ENCODE measurements at regions not wholly inside any gene's neighbourhood (a gene's known extent, or its start where the extent isn't known, plus 50 kb on each side); places are given as distances from the start of the nearest gene placed in this dataset.
A peak's percentile ranks its signal among the peaks of the same experiment; 100 is the strongest.
"Not testable (repeated sequence)": the region's sequence is repeated elsewhere in the genome, so short reads cannot be mapped to it uniquely, and the experiment has no call there.

- DNase-seq (no peak), ATAC-seq (no peak)
- TF ChIP-seq, protein P1, sequence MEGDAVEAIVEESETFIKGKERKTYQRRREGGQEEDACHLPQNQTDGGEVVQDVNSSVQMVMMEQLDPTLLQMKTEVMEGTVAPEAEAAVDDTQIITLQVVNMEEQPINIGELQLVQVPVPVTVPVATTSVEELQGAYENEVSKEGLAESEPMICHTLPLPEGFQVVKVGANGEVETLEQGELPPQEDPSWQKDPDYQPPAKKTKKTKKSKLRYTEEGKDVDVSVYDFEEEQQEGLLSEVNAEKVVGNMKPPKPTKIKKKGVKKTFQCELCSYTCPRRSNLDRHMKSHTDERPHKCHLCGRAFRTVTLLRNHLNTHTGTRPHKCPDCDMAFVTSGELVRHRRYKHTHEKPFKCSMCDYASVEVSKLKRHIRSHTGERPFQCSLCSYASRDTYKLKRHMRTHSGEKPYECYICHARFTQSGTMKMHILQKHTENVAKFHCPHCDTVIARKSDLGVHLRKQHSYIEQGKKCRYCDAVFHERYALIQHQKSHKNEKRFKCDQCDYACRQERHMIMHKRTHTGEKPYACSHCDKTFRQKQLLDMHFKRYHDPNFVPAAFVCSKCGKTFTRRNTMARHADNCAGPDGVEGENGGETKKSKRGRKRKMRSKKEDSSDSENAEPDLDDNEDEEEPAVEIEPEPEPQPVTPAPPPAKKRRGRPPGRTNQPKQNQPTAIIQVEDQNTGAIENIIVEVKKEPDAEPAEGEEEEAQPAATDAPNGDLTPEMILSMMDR (IDR thresholded peaks at IDR 0.05) = no peak
- intact Hi-C loops (cut with DNase I) = no loop called here
- Histone ChIP-seq H3K9me3 (peaks cover 0 to 3% of the 10 kb centered on the region in 2 donors), H3K27me3 (no peaks in the 10 kb centered on the region), H3K36me3 (no peaks in the 10 kb centered on the region), H3K27ac (no peak overlapping the region), H3K4me1 (no peaks in the 10 kb centered on the region), H3K4me3 (no peak overlapping the region)
Measured at GRCh38 chr2:163045830-163046229, 207.3 kb upstream of the KCNH7 start.

DNA sequence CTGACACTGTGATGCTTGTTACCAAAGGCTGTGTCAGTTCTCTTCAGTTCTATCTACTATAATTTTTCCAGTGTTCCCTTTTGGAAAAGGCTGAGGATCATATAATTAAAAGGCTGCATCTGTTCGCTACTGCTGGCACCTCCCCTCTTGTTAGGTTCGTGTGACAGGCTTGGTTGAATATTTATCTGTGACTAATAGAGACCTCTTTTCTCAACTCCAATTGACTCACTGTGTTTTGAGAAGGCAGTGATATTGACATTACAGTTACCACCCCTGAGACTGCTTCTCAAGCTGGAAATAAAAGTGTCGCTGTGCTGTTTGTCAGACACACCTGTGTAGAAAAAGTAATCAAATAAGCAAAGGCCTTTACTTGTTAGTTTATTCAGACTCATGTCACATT, 205.5 kb upstream of the KCNH7 start:
- TF ChIP-seq, protein P1 (IDR thresholded peaks at IDR 0.05) = no peak
- DNase-seq (no peak), ATAC-seq (no peak)
- Histone ChIP-seq H3K27ac (no peak overlapping the region), H3K9me3 (no peaks in the 10 kb centered on the region), H3K27me3 (no peaks in the 10 kb centered on the region), H3K4me3 (no peak overlapping the region), H3K36me3 (no peaks in the 10 kb centered on the region), H3K4me1 (no peaks in the 10 kb centered on the region)
- intact Hi-C loops (cut with DNase I) = no loop called here

- Histone ChIP-seq H3K9me3 (no peaks in the 10 kb centered on the region), H3K27me3 (no peaks in the 10 kb centered on the region), H3K4me1 (no peaks in the 10 kb centered on the region), H3K36me3 (no peaks in the 10 kb centered on the region), H3K4me3 (no peak overlapping the region), H3K27ac (no peak overlapping the region)
- intact Hi-C loops (cut with DNase I) = no loop called here
- ATAC-seq (no peak), DNase-seq (no peak)
- TF ChIP-seq, protein P1 (IDR thresholded peaks at IDR 0.05) = no peak
Measured at GRCh38 chr2:163043201-163043600, 204.6 kb upstream of the KCNH7 start.

DNA sequence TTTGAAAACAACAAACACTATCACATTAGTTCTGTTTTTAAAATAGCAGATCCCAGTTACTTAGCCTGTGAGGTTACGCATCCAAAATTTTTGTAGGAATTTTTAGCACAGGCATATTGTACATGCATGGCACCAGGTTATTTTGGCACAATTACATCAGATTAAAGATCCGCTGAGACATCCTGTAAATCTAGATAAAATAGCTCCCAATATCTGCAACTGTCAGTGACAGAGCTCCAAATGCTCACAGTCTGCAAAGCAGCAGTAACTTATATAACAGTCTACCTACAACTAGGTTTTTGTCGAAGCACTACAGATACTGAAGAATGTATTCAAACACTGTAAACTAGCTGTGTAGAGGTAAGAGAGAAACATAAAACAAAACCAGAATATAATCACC, 200.7 kb upstream of the KCNH7 start:
- DNase-seq = no peak
- Histone ChIP-seq H3K27me3 (no peaks in the 10 kb centered on the region), H3K4me1 (no peaks in the 10 kb centered on the region), H3K27ac (no peak overlapping the region), H3K4me3 (no peak overlapping the region), H3K36me3 (no peaks in the 10 kb centered on the region), H3K9me3 (no peaks in the 10 kb centered on the region)
- TF ChIP-seq, protein P1 (IDR thresholded peaks at IDR 0.05) = no peak
- intact Hi-C loops (cut with DNase I) = no loop called here
- ATAC-seq = no peak

- Histone ChIP-seq H3K36me3 (no peaks in the 10 kb centered on the region), H3K27me3 (peaks cover 0 to 5% of the 10 kb centered on the region in 2 donors), H3K27ac (no peak overlapping the region), H3K9me3 (no peaks in the 10 kb centered on the region), H3K4me1 (no peaks in the 10 kb centered on the region), H3K4me3 (no peak overlapping the region)
- TF ChIP-seq, protein P1 (IDR thresholded peaks at IDR 0.05) = no peak
- DNase-seq (no peak), ATAC-seq (no peak)
- intact Hi-C loops (cut with DNase I) = no loop called here
Measured at GRCh38 chr2:163028807-163029206, 190.2 kb upstream of the KCNH7 start.

- H3K9me3 ChIP-seq; H3K4me3 ChIP-seq; intact Hi-C loops (cut with DNase I); H3K27me3 ChIP-seq; ATAC-seq; H3K36me3 ChIP-seq; H3K27ac ChIP-seq; H3K4me1 ChIP-seq: not testable (repeated sequence)
- DNase-seq = peak in 1 of 4 donors; percentile 63
Measured at GRCh38 chr2:163026136-163026775, 187.7 kb upstream of the KCNH7 start.

- H3K4me1 ChIP-seq; H3K4me3 ChIP-seq; intact Hi-C loops (cut with DNase I); H3K27me3 ChIP-seq; H3K27ac ChIP-seq; ATAC-seq; H3K36me3 ChIP-seq: not testable (repeated sequence)
- DNase-seq = peak in 1 of 4 donors; percentile 26
- peaks cover 0 to 13% of the 10 kb centered on the region in 2 donors for H3K9me3 ChIP-seq
Measured at GRCh38 chr2:163016882-163017281, 178.3 kb upstream of the KCNH7 start.
